GM21423 (cell line): ENCODE measurements at regions not wholly inside any gene's neighbourhood (a gene's known extent, or its start where the extent isn't known, plus 50 kb on each side); places are given as distances from the start of the nearest gene placed in this dataset.
"Not testable (repeated sequence)": the region's sequence is repeated elsewhere in the genome, so short reads cannot be mapped to it uniquely, and the experiment has no call there.

Source experiments
- ATAC-seq: cut with Tn5 transposase; IDR thresholded peaks from one replicate; pipeline ENCODE4 v1.9.1; 2021; ENCODE audit warnings: mild to moderate bottlenecking, moderate library complexity; ENCODE audit not compliant: unreplicated experiment

DNA sequence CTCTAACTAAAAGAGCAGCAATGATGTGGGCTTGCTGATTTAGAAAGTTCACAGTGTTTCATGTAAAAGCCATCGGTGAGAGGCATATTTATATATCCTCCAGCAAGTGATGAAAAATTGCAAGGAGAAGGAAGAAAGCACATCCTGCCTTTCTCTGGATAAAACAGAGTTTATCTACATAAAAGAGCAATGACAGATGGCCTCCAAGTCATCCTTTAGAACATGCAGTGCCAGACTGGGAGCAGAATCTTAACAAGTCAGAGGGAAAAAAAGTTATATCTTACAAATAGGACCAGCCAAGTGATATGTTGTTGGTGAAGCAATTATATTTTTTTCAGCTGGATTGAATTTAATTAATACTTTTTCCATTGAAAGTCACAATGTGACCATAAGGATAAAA is 253.8 kb upstream of the MGMT start:
- no peak for ATAC-seq

GRCh38 chr10:129213996-129214395 is 253.0 kb upstream of the MGMT start:
- ATAC-seq: not testable (repeated sequence)

GRCh38 chr10:129219364-129219763 is 247.7 kb upstream of the MGMT start:
- no peak for ATAC-seq

- ATAC-seq: no peak
Measured at GRCh38 chr10:129222436-129222835, 244.6 kb upstream of the MGMT start.

DNA sequence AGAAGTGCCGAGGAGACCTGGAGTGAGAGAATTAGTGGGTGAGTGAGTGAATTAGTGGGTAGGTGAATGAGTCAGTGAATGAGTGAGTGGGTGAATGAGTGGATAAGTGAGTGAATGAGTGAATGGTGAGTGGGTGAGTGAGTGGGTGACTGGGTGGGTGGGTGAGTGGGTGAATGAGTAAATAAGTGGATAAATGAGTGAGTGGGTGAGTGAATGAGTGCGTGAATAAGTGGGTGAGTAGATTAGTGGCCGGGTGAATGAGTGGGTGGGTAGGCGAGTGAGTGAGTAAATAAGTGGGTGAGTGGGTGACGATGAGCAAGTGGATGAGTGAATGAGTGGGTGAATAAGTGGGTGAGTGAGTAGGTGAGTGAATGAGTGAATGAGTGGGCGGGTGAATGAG is 243.7 kb upstream of the MGMT start:
- no peak for ATAC-seq

GRCh38 chr10:129224065-129224464 is 243.0 kb upstream of the MGMT start:
- ATAC-seq: no peak

GRCh38 chr10:129231821-129232220 is 235.2 kb upstream of the MGMT start:
- no peak for ATAC-seq

DNA sequence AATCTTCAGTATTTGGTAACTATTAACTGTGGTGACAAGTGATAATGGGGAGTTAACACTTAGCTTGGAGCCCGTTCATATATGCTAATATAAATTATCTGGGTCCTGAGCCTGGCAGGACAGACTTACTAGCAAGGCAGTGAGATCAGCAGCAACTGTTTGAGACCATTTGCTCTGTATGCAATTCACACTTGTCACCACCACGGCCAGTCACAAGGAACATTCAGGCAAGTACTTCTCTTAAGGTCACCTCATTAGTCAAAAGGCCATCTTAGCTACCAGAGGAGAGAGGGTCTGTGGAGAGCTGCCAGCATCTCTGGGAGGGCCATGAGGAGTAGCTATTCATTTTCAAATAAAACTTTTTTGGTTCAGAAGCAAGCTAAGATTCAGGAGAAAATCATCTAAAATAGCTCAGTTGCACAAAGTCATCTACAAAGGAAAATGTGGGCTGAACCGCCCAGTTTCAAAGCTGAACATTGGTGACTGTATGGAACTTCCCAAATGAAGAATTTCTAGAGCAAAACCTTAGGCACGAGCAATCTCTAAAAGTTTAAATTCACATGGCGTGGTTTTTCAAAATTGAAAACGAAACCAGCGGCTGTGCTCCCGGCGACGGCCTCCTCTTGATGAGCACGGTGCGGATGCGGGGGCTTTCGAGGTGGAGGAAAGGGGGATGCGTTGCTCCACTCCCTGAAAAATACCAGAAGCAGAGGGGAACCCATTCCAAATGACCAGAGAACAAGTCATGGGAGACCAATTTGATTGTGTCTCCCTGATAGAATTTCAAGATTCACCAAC is 233.5 kb upstream of the MGMT start:
- ATAC-seq: no peak

GRCh38 chr10:129236274-129236691 is 230.8 kb upstream of the MGMT start:
- no peak for ATAC-seq

DNA sequence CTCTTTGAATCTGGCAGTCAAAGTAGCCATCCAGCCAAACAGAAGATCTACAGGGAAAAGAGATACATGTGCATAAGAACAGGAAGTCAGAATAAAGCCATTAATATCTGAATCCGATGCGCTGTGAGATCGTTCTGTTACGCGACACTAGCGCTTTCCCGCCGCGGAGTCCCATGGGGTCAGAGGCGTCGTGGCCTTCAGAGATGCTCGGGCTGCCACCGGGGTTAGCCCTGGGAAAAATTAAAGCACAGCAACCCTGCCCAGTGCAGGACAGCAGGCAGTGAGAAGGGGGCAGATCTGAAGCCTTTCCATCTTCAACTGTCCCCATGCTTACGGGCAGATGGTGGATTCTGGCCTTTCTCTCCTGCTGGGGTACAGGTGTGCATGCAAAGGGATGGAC is 225.6 kb upstream of the MGMT start:
- no peak for ATAC-seq

GRCh38 chr10:129244298-129244697 is 222.7 kb upstream of the MGMT start:
- no peak for ATAC-seq

- no peak for ATAC-seq
Measured at GRCh38 chr10:129244757-129245156, 222.3 kb upstream of the MGMT start.

- no peak for ATAC-seq
Measured at GRCh38 chr10:129253161-129253864, 213.7 kb upstream of the MGMT start.

- ATAC-seq: no peak
Measured at GRCh38 chr10:129253865-129254179, 213.2 kb upstream of the MGMT start.

DNA sequence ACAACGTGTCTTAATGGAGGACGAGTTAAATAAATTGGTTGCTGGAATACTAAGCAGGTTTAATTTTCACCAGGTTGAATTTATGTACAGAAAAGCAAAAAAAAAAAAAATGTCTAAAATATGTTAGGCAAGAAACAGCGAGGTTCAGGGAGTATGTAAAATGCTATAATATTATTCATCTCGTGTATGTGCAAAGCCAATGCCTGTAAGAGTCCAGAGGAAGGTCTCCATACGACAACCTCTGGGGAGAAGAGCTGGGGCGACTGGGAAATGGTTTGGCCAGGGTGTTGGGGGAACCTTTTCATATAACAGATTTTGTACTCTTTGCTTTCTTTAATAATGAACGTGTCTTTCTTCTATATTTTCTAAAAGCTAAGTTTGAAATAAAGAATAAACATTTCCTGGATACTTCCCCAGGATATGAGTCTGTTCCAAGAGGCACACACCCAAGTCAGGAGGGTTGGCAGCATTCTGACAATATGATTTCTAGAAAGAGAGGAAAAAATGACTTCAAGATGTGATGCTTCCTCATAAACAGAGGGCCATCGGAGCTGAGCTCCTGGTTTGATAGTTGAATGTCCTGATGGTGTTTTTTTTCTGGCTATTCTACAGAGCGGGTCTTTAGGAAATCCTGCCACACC is 208.6 kb upstream of the MGMT start:
- no peak for ATAC-seq

GRCh38 chr10:129259128-129259815 is 207.8 kb upstream of the MGMT start:
- ATAC-seq: no peak

GRCh38 chr10:129272176-129272575 is 194.9 kb upstream of the MGMT start:
- ATAC-seq: no peak

- ATAC-seq: no peak
Measured at GRCh38 chr10:129272866-129273650, 194.0 kb upstream of the MGMT start.

DNA sequence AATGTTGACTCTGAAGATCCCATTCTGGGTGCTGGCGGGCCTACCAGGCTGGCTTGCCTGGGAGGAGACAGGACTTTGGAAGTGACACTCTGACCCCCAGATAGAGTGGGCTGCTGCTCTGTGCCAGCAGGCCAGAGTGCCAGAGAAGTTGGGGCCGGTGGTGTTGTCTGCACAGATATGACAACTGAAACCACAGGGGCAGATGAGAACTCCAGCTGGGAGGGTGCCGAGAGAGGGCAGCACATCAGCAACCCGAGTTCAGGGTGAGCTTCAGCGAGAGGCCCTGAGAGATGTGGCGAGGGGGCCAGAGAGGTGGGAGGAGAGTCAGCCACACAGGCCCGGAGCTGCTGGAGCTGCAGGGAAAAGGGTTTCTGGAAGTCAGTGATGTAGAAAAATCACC is 193.2 kb upstream of the MGMT start:
- no peak for ATAC-seq

DNA sequence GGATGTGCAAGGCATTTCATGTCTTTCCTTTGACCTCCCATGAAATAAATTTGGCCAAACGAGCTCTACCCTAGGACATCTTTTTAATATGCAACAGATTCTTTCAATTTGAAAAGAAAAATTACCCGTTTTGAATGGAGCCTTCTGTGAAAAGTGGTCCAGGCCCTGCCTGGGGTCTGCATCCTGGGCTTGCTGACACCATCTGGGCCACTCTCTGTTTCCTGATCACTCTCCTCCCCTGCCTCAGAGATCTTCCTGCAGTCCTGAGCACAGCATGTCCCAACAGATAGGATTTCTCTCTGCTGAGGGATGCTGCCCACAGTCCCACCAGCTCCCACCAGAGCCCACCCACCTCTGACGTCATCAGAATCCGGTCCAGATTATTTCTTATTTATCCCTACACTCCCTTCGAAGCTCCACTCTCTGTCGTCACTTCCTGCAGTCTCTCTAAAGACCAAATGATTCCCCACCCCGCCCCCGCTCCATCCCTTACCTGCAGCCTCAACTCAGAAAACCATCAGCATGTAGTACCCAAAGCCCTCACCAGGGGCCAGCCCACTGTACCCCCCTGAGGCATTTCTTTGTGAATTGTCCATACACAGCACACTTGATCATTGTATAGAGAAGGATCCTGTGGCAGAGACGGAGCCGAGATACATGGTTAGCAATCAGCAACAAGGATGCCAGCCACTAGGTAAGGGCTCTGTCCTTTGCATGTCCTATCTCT is 192.1 kb upstream of the MGMT start:
- no peak for ATAC-seq
